GM13976 (cell line): ENCODE measurements at regions not wholly inside any gene's neighbourhood (a gene's known extent, or its start where the extent isn't known, plus 50 kb on each side); places are given as distances from the start of the nearest gene placed in this dataset.

Experiments used
- DNase-seq: peaks from one replicate; pipeline ENCODE4 v3.0.0; 2012; ENCODE audit warnings: low spot score
- CTCF ChIP-seq: IDR thresholded peaks from 2 replicates; pipeline ENCODE4 v1.5.1; 2012; ENCODE audit warnings: borderline replicate concordance, mild to moderate bottlenecking; ENCODE audit not compliant: insufficient read depth; ENCODE audit errors: extremely low read depth, missing control alignments, control extremely low read depth
- in situ Hi-C: fragments of 300-500 bp; cut with MboI; formaldehyde crosslinking; loops from one replicate; pipeline ENCODE4 v1.12.0; 2022; ENCODE audit warnings: low sequenced_read_pairs, mixed read lengths, inconsistent platforms; ENCODE audit not compliant: unreplicated experiment

GRCh38 chr6:97399208-97399607 is 116.2 kb upstream of the MMS22L start:
- no peak for TF ChIP-seq CTCF
- DNase-seq, result no peak
- in situ Hi-C loops, result loop anchor here (10.0 kb wide), 1 partner anchor 334 kb away; no protein-coding TSS in a partner anchor

- DNase-seq, result no peak
- in situ Hi-C loops, result no loop called here
- no peak for TF ChIP-seq CTCF
Measured at GRCh38 chr6:97401533-97401932, 118.5 kb upstream of the MMS22L start.

GRCh38 chr6:97405818-97406409 is 122.9 kb upstream of the MMS22L start:
- DNase-seq, result no peak
- no peak for TF ChIP-seq CTCF
- in situ Hi-C loops, result no loop called here

GRCh38 chr6:97406633-97407032 is 123.6 kb upstream of the MMS22L start:
- TF ChIP-seq CTCF, result no peak
- DNase-seq, result no peak
- in situ Hi-C loops, result no loop called here

GRCh38 chr6:97411610-97412009 is 128.6 kb upstream of the MMS22L start:
- DNase-seq, result no peak
- no peak for TF ChIP-seq CTCF
- in situ Hi-C loops, result no loop called here

GRCh38 chr6:97412511-97412910 is 129.5 kb upstream of the MMS22L start:
- in situ Hi-C loops, result no loop called here
- no peak for DNase-seq
- no peak for TF ChIP-seq CTCF
